ENCODE measurements at regions not wholly inside any gene's neighbourhood (a gene's known extent, or its start where the extent isn't known, plus 50 kb on each side); places are given as distances from the start of the nearest gene placed in this dataset.
A peak's percentile ranks its signal among the peaks of the same experiment; 100 is the strongest.
"Not testable (repeated sequence)": the region's sequence is repeated elsewhere in the genome, so short reads cannot be mapped to it uniquely, and the experiment has no call there.

GRCh38 chr12:102344691-102345090 lies 135.7 kb downstream of the IGF1 start:
- no peak for DNase-seq (ENCODE audit: low spot score)

DNA sequence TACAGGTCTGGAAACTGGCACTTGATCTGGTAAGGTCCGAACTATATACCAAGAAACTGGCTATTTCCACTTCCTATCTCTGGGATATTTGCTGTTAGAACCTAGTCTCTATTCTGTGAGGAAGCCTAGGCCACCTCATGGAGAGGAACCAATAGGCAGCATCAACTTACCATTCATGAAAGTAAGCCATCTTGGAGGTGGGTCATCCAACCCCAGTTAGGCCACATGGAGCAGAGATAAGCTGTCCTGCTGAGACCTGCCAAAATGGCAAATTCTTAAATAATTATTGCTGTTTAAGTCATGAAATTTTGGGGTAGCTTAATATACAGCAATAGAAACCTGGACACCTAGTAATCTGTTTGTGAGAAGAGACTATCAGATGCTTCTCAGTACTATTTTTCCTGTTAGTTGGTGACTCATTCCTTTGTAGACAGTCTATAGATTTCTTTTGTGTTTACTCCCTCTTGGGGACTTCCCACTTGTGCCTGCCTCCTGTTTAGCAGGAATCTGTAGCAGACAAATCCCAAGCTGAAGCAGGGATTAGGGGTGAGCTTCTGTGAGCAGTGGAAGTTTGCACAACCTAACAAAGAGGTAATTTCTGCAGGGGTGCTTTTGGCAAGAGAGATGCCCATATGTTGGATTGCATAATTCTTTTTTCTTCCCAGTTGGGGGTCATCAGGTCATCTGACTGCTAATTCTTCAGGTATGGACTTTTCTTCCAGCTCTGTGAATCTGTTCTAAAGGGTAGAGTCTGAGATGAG lies 136.8 kb downstream of the IGF1 start:
- no peak for DNase-seq (ENCODE audit: low spot score)

DNA sequence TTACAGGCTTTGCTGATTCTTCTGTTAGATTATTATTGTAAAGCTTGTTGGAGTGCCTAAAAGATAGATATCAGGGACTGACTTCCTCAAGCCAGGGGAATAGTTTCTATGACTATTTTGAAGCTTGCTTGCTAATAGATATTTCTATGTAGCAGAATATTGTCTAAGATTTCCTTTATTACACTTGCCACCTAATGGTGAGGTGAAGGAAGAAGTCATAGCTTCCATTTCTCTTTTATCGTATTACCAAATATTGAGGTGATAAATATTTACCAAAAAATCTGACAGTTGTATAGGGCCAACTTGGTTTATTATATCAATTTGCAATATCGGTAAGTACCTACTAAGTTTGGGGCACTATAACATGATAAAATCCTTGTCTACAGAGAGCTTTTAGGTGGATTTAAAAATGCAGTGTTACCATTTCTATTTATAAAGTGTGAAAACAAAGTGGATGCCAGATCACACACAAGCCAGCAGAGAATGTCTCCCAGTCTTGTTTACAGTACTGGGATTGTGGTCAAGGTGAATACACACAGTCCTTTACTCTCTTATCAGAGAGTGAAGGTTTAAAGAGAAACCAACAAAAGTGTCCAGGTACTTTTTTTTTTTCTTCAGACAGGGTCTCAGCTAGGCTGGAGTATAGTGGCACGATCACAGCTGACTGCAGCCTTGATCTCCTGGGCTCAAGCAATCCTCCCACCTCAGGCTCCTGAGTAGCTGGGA lies 137.9 kb downstream of the IGF1 start:
- no peak for DNase-seq (ENCODE audit: low spot score)

GRCh38 chr12:102334765-102335164 lies 137.1 kb upstream of the PMCH start:
- no peak for DNase-seq (ENCODE audit: low spot score)

DNA sequence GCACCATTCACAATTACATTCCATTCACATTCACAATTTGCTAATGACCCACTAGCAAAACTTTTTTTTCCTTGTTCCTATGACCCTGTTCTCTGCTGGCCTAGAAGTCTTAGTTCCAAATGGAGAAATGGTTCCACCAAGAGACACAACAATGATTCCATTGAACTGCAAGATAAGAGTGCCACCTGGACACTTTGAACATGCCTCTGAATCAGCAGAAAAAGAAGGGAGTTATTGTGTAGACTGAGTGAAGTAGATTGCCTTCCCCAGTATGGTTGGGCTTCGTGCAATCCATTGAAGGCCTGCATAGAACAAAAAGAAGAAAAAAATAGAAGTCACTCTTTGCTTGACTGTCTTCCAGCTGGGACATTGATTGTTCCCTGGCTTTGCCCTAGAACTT lies 133.8 kb upstream of the PMCH start:
- no peak for DNase-seq (ENCODE audit: low spot score)

DNA sequence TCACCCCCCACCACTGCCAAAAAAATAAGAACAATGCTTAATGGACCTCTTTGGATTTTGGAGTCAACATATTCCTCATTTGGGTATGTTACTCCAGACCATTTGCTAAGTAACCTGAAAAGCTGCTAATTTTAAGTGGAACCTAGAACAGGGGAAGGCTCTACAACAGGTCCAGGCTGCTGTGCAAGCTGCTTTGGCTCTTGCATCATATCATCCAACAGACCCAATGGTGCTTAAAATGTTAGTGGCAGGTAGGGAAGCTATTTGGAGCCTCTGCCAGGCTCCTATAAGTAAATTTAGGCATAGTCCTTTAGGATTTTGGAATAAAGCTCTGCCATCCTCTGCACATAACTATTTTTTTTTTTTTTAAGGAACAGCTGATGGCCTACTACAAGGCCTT lies 132.2 kb upstream of the PMCH start:
- DNase-seq (ENCODE audit: low spot score): no peak

GRCh38 chr12:102326982-102327381 lies 129.3 kb upstream of the PMCH start:
- DNase-seq (ENCODE audit: low spot score): no peak

DNA sequence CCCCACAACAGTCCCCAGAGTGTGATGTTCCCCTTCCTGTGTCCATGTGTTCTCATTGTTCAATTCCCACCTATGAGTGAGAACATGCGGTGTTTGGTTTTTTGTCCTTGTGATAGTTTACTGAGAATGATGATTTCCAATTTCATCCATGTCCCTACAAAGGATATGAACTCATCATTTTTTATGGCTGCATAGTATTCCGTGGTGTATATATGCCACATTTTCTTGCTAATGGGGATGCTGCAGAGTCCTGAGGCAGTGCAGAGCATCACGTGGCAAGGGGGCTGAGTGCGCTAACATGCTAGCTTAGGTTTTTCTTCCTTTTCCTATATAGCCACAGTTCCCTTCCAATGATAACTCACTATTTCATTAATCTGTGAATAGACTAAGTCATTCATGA lies 127.5 kb upstream of the PMCH start:
- not testable (repeated sequence) for DNase-seq (ENCODE audit: low spot score)

- no peak for DNase-seq (ENCODE audit: low spot score)
Measured at GRCh38 chr12:102323799-102324198, 126.2 kb upstream of the PMCH start.

DNA sequence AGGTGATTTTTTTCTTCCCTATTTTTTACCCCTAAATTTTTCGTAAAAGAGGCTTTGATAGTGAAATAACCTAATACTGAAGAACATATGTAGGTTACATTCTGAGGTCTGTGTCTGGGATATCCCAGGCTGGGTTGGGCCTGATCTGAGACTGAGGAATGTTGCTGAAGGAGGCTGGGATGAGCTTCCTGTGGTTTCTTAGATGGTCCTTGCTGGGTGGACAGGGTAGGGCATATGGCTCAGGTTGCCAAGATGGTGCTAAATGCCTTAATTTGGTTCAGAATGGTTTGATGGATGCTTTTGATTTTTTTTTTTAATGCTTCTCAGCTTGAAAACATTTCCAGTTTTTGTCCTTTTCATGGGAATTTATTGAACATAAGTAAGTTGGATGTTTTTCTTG lies 124.6 kb upstream of the PMCH start:
- no peak for DNase-seq (ENCODE audit: low spot score)

- DNase-seq (ENCODE audit: low spot score): no peak
Measured at GRCh38 chr12:102321305-102322082, 123.9 kb upstream of the PMCH start.

GRCh38 chr12:102317155-102317554 lies 119.5 kb upstream of the PMCH start:
- DNase-seq (ENCODE audit: low spot score): no peak

GRCh38 chr12:102316723-102317122 lies 119.1 kb upstream of the PMCH start:
- no peak for DNase-seq (ENCODE audit: low spot score)

DNA sequence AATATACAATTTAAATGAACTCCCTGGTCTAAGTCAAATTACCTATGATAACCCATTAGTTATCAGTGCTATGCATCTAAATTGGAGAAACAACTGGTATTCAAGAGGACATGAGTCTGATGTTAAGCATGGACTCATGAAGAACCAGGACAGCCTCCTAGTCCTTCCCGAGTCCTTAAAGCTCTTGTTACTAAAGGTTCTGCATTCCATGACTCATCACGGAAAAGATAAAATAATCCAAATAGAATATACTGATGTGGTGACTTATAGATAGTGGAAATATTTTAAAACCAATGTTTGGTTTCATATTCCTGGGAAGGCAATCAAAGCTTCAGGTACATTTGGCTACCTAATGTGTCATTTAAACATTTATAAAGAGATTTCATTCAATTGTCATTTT lies 117.2 kb upstream of the PMCH start:
- no peak for DNase-seq (ENCODE audit: low spot score)

DNA sequence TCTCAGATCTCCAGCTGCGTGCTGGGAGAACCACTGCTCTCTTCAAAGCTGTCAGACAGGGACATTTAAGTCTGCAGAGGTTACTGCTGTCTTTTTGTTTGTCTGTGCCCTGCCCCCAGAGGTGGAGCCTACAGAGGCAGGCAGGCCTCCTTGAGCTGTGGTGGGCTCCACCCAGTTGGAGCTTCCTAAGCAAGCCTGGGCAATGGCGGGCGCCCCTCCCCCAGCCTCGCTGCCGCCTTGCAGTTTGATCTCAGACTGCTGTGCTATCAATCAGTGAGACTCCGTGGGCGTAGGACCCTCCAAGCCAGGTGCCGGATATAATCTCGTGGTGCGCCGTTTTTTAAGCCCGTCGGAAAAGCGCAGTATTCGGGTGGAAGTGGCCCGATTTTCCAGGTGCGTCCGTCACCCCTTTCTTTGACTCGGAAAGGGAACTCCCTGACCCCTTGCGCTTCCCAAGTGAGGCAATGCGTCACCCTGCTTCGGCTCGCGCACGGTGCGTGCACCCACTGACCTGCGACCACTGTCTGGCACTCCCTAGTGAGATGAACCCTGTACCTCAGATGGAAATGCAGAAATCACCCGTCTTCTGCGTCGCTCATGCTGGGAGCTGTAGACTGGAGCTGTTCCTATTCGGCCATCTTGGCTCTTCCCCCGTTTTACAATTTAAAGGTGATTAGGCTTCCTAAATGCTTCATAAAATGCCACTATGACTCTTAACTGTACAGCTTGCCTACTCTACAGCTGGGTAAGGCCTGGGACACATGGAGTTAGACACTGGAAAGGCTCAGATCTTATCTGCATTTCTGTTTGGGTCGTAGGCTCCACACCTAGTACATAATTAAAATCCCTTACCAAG lies 115.7 kb upstream of the PMCH start:
- DNase-seq (ENCODE audit: low spot score): not testable (repeated sequence)

- no peak for DNase-seq (ENCODE audit: low spot score)
Measured at GRCh38 chr12:102305486-102305885, 107.9 kb upstream of the PMCH start.

DNA sequence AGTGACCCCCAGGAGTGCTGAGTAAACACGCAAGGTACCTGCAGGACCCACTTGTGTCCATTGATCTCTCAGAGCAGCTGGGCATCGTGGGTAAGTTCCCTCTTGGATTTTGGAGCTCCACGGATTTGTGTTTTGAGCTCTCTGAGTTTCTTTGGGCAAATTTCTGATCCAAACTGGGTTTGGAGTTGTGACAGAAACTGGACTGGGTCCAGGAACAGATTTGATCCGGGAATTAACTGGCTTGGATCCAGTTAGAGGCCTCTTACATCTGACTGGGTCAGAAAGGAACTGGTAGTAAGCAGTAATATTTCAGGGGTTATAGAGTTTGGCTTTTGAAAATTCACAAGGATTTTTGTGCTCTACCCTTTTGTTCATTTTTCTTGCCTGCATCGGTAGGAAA lies 107.0 kb upstream of the PMCH start:
- not testable (repeated sequence) for DNase-seq (ENCODE audit: low spot score)

GRCh38 chr12:102302553-102302952 lies 104.9 kb upstream of the PMCH start:
- no peak for DNase-seq (ENCODE audit: low spot score)

- DNase-seq (ENCODE audit: low spot score): no peak
Measured at GRCh38 chr12:102301547-102301946, 103.9 kb upstream of the PMCH start.

DNA sequence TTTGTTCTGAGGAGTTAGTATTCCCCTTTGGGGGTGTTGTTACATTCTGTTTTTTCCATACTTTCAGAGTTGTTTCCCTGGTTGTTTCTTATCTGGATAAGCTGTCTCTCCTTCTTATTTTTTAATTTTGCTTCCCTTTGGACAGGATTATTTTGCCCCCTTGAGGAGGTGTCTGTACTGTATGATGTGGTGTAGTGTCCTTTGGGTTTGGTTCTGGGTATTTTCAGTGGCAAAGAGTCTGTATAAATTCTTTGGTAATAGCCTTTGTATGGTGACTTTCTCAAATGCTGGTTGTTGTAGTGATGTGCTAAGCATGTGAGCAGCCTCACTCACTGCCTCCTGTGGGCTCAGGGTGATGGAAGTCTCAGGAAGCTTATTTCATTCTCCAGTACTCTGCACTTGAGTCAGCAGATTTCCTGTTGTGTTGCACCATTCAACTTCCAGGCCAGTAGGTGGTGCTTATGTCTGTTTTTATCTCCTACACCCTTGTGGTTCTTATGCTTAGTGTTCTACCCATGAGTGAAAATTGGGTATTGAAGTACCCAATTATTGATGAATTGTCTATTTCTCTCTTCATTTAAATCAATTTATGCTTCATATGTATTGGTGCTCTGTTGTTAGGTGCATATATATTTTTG lies 103.3 kb upstream of the PMCH start:
- peak; percentile 7 for DNase-seq (ENCODE audit: low spot score)

DNA sequence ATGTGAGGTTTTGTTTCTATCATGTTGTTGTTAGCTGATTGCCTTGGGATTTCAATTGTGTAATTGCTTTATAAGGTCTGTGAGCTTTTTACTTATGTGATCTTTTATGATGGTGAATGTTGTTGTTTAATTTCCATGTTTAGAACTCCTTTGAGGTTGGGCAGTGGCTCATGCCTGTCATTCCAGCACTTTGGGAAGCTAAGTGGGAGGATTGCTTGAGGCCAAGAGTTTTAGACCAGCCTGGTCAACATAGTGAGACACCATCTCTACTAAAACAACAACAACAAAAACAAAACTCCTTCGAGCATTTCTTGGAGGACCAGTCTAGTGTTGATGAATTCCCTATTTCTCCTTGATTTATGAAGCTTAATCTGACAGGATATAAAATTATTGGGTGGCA lies 102.1 kb upstream of the PMCH start:
- no peak for DNase-seq (ENCODE audit: low spot score)

Data from CD4-positive, alpha-beta T cell treated with Interleukin-15 for 4 hours (primary cell).